Mesenchymal stem cell (in vitro differentiated cells and primary cell): ENCODE measurements at regions not wholly inside any gene's neighbourhood (a gene's known extent, or its start where the extent isn't known, plus 50 kb on each side); places are given as distances from the start of the nearest gene placed in this dataset.
A peak's percentile ranks its signal among the peaks of the same experiment; 100 is the strongest.

Source experiments
- DNase-seq: peaks from one replicate; pipeline ENCODE4 v3.0.0-alpha.2; 2013
- H2AFZ ChIP-seq: one replicate; pipeline ENCODE4 v1.6.1; 2013; ENCODE audit warnings: low read depth, mild to moderate bottlenecking, control low read depth, inconsistent platforms, low read length, moderate library complexity
- H2AK5ac ChIP-seq: 2 replicates; pipeline ENCODE4 v1.6.1; 2013; ENCODE audit warnings: low read length, moderate library complexity, mild to moderate bottlenecking, inconsistent platforms; ENCODE audit not compliant: severe bottlenecking
- H2BK120ac ChIP-seq: one replicate; pipeline ENCODE4 v1.6.1; 2013; ENCODE audit warnings: low read depth, mild to moderate bottlenecking, inconsistent platforms, low read length, moderate library complexity
- H2BK12ac ChIP-seq, 2 experiments: one replicate each; pipeline ENCODE4 v1.6.1; 2013; ENCODE audit warnings: inconsistent platforms in 2 of 2, low read length in 2 of 2, mild to moderate bottlenecking in 2 of 2, moderate library complexity in 2 of 2, control low read depth in 1 of 2
- H2BK15ac ChIP-seq: one replicate; pipeline ENCODE4 v1.6.1; 2013; ENCODE audit warnings: mild to moderate bottlenecking, low read depth, inconsistent platforms; ENCODE audit not compliant: poor library complexity, severe bottlenecking
- H2BK5ac ChIP-seq: 2 replicates; pipeline ENCODE4 v1.6.1; 2013; ENCODE audit warnings: low read depth, mild to moderate bottlenecking, low read length, control low read depth, inconsistent platforms; ENCODE audit not compliant: poor library complexity, severe bottlenecking
- H3K14ac ChIP-seq, 2 experiments: one replicate each; pipeline ENCODE4 v1.6.1; 2013; ENCODE audit warnings: inconsistent platforms in 2 of 2, low read length in 2 of 2, control low read depth in 1 of 2, mild to moderate bottlenecking in 1 of 2, moderate library complexity in 1 of 2
- H3K18ac ChIP-seq, 2 experiments: one replicate each; pipeline ENCODE4 v1.6.1; 2013; ENCODE audit warnings: inconsistent platforms in 2 of 2, low read length in 2 of 2, control low read depth in 1 of 2, low read depth in 1 of 2, mild to moderate bottlenecking in 1 of 2
- H3K23ac ChIP-seq, 2 experiments: one replicate each; pipeline ENCODE4 v1.6.1; 2013; ENCODE audit warnings: inconsistent platforms in 2 of 2, low read length in 2 of 2, mild to moderate bottlenecking in 2 of 2, moderate library complexity in 2 of 2, control low read depth in 1 of 2
- H3K27ac ChIP-seq: 2 replicates; pipeline ENCODE4 v1.5.1; 2013; ENCODE audit warnings: mild to moderate bottlenecking, moderate library complexity, low read length, control low read depth, inconsistent platforms; ENCODE audit not compliant: poor library complexity, severe bottlenecking
- H3K27me3 ChIP-seq, 2 experiments: 2 replicates each; pipeline versions ENCODE4 v1.6.1 to v1.7.0; 2013; ENCODE audit warnings: low read length in 2 of 2, mild to moderate bottlenecking in 2 of 2, moderate library complexity in 2 of 2, control low read depth in 1 of 2, inconsistent platforms in 1 of 2; ENCODE audit not compliant: control insufficient read depth in 1 of 2, insufficient read depth in 1 of 2
- H3K36me3 ChIP-seq, 2 experiments: 2 replicates each; pipeline versions ENCODE4 v1.6.1 to v1.7.0; 2013; ENCODE audit warnings: low read length in 2 of 2, control low read depth in 1 of 2, inconsistent platforms in 1 of 2, low read depth in 1 of 2, mild to moderate bottlenecking in 1 of 2; ENCODE audit not compliant: insufficient read depth in 2 of 2, control insufficient read depth in 1 of 2
- H3K4ac ChIP-seq, 2 experiments: one replicate each; pipeline ENCODE4 v1.6.1; 2013; ENCODE audit warnings: inconsistent platforms in 2 of 2, low read length in 2 of 2, mild to moderate bottlenecking in 2 of 2, moderate library complexity in 2 of 2, control low read depth in 1 of 2, low read depth in 1 of 2
- H3K4me1 ChIP-seq: 2 replicates; pipeline ENCODE4 v1.6.1; 2013; ENCODE audit warnings: low read depth, low read length, control low read depth; ENCODE audit not compliant: control insufficient read depth, insufficient read depth
- H3K4me2 ChIP-seq: 2 replicates; pipeline ENCODE4 v1.6.1; 2013; ENCODE audit warnings: low read length, mild to moderate bottlenecking, inconsistent platforms; ENCODE audit not compliant: poor library complexity, severe bottlenecking
- H3K4me3 ChIP-seq, 2 experiments: 2 replicates each; pipeline versions ENCODE4 v1.5.1 to v1.7.0; 2013; ENCODE audit warnings: low read length in 2 of 2, mild to moderate bottlenecking in 2 of 2, control low read depth in 1 of 2, low read depth in 1 of 2; ENCODE audit not compliant: insufficient read depth in 1 of 2
- H3K79me1 ChIP-seq: replicated peaks from 2 replicates; pipeline ENCODE4 v1.6.1; 2013; ENCODE audit warnings: mild to moderate bottlenecking, control low read depth, low read length, inconsistent platforms; ENCODE audit not compliant: poor library complexity, severe bottlenecking
- H3K9ac ChIP-seq: 2 replicates; pipeline ENCODE4 v1.7.0; 2013; ENCODE audit warnings: mild to moderate bottlenecking, low read length, moderate library complexity
- H3K9me3 ChIP-seq: 2 replicates; pipeline ENCODE4 v1.7.0; 2013; ENCODE audit warnings: mild to moderate bottlenecking, low read length; ENCODE audit not compliant: control insufficient read depth
- H4K8ac ChIP-seq: one replicate; pipeline ENCODE4 v1.6.1; 2013; ENCODE audit warnings: inconsistent platforms, mild to moderate bottlenecking, low read length, moderate library complexity
- H4K91ac ChIP-seq: one replicate; pipeline ENCODE4 v1.6.1; 2013; ENCODE audit warnings: mild to moderate bottlenecking, low read length, inconsistent platforms
- WGBS: methylation state at CpG from one replicate; pipeline ENCODE4 v1.1.7; 2013; ENCODE audit warnings: mixed read lengths; 5-methylcytosine and 5-hydroxymethylcytosine counted together

- no peak overlapping the region for H4K8ac ChIP-seq
- H3K9ac ChIP-seq = no peak overlapping the region
- no peak overlapping the region for H2BK5ac ChIP-seq
- no peak overlapping the region for H3K23ac ChIP-seq
- no peaks in the 10 kb centered on the region for H3K36me3 ChIP-seq
- no peak overlapping the region for H3K27ac ChIP-seq
- no peak overlapping the region for H3K4me3 ChIP-seq
- no peak overlapping the region for H4K91ac ChIP-seq
- H2AK5ac ChIP-seq = no peak overlapping the region
- no peak overlapping the region for H2BK12ac ChIP-seq
- H3K4me2 ChIP-seq = no peak overlapping the region
- peaks cover 40% of the 10 kb centered on the region for H3K9me3 ChIP-seq
- H3K27me3 ChIP-seq = no peaks in the 10 kb centered on the region
- H3K4ac ChIP-seq = no peak overlapping the region
- no peaks in the 10 kb centered on the region for H3K79me1 ChIP-seq
- H2BK15ac ChIP-seq = no peak overlapping the region
- H3K14ac ChIP-seq = no peak overlapping the region
- no peak overlapping the region for H3K18ac ChIP-seq
- H3K4me1 ChIP-seq = no peaks in the 10 kb centered on the region
- no peak overlapping the region for H2BK120ac ChIP-seq
- H2AFZ ChIP-seq = no peak overlapping the region
- DNase-seq = no peak
Observed at GRCh38 chr1:4476394-4476793, 178.0 kb upstream of the AJAP1 start.

- WGBS = 80% methylated on average over 18 of the region's 18 CpGs
- Histone ChIP-seq H3K4me1 (no peaks in the 10 kb centered on the region), H2AFZ (no peak overlapping the region), H2BK120ac (no peak overlapping the region), H3K27ac (no peak overlapping the region), H3K9ac (no peak overlapping the region), H4K8ac (no peak overlapping the region), H3K4me3 (peak overlapping the region in 1 of 2 experiments; percentile 24), H4K91ac (no peak overlapping the region), H3K18ac (no peak overlapping the region), H3K9me3 (peaks cover 19% of the 10 kb centered on the region), H2BK12ac (no peak overlapping the region), H3K4ac (no peak overlapping the region), H3K27me3 (no peaks in the 10 kb centered on the region), H2AK5ac (no peak overlapping the region), H3K14ac (no peak overlapping the region), H2BK15ac (no peak overlapping the region), H3K79me1 (no peaks in the 10 kb centered on the region), H2BK5ac (no peak overlapping the region), H3K36me3 (no peaks in the 10 kb centered on the region), H3K4me2 (no peak overlapping the region), H3K23ac (no peak overlapping the region)
- no peak for DNase-seq
Observed at GRCh38 chr1:4481451-4481850, 173.0 kb upstream of the AJAP1 start.

- Histone ChIP-seq H3K79me1 (no peaks in the 10 kb centered on the region), H3K27ac (no peak overlapping the region), H3K4me2 (no peak overlapping the region), H3K4ac (no peak overlapping the region), H3K18ac (no peak overlapping the region), H3K14ac (no peak overlapping the region), H3K9ac (no peak overlapping the region), H2AK5ac (no peak overlapping the region), H3K4me3 (peak overlapping the region in 1 of 2 experiments; percentile 9), H2AFZ (no peak overlapping the region), H2BK12ac (no peak overlapping the region), H2BK120ac (no peak overlapping the region), H2BK5ac (no peak overlapping the region), H3K4me1 (no peaks in the 10 kb centered on the region), H3K27me3 (no peaks in the 10 kb centered on the region), H4K8ac (no peak overlapping the region), H4K91ac (no peak overlapping the region), H3K36me3 (no peaks in the 10 kb centered on the region), H3K23ac (no peak overlapping the region), H2BK15ac (no peak overlapping the region), H3K9me3 (peaks cover 12% of the 10 kb centered on the region)
- DNase-seq = no peak
- WGBS = 82% methylated on average over 21 of the region's 21 CpGs
Observed at GRCh38 chr1:4482526-4482925, 171.9 kb upstream of the AJAP1 start.

GRCh38 chr1:4483021-4483625, 171.3 kb upstream of the AJAP1 start:
- no peaks in the 10 kb centered on the region for H3K36me3 ChIP-seq
- no peak overlapping the region for H2BK15ac ChIP-seq
- no peak overlapping the region for H3K27ac ChIP-seq
- no peaks in the 10 kb centered on the region for H3K4me1 ChIP-seq
- 63% methylated on average over 8 of the region's 8 CpGs for WGBS
- no peak overlapping the region for H3K9ac ChIP-seq
- no peak for DNase-seq
- H3K4ac ChIP-seq = no peak overlapping the region
- no peak overlapping the region for H4K91ac ChIP-seq
- no peak overlapping the region for H3K4me2 ChIP-seq
- no peak overlapping the region for H3K18ac ChIP-seq
- H3K4me3 ChIP-seq = no peak overlapping the region
- no peak overlapping the region for H2BK5ac ChIP-seq
- H2BK120ac ChIP-seq = no peak overlapping the region
- H3K79me1 ChIP-seq = no peaks in the 10 kb centered on the region
- H2BK12ac ChIP-seq = no peak overlapping the region
- H2AK5ac ChIP-seq = no peak overlapping the region
- H3K27me3 ChIP-seq = no peaks in the 10 kb centered on the region
- no peak overlapping the region for H3K23ac ChIP-seq
- H3K14ac ChIP-seq = no peak overlapping the region
- no peak overlapping the region for H4K8ac ChIP-seq
- H2AFZ ChIP-seq = no peak overlapping the region
- peaks cover 8% of the 10 kb centered on the region for H3K9me3 ChIP-seq
